T47D (cell line): ENCODE measurements at regions not wholly inside any gene's neighbourhood (a gene's known extent, or its start where the extent isn't known, plus 50 kb on each side); places are given as distances from the start of the nearest gene placed in this dataset.

Experiments
- DNase-seq, 2 experiments: peaks; one replicate each; pipeline versions ENCODE4 v3.0.0 to v3.0.0-alpha.2; 2011 to 2012; ENCODE audit warnings: low read depth in 1 of 2, low spot score in 1 of 2
- JUND ChIP-seq: IDR thresholded peaks from 2 replicates; pipeline ENCODE4 v1.6.1; 2012; ENCODE audit warnings: low read depth
- in situ Hi-C: cut with HindIII; loops from 2 replicates; pipeline ENCODE4 v1.10.0; 2016; ENCODE audit warnings: low sequenced_read_pairs, low pct_unique_long_range_greater_than_20kb

DNA sequence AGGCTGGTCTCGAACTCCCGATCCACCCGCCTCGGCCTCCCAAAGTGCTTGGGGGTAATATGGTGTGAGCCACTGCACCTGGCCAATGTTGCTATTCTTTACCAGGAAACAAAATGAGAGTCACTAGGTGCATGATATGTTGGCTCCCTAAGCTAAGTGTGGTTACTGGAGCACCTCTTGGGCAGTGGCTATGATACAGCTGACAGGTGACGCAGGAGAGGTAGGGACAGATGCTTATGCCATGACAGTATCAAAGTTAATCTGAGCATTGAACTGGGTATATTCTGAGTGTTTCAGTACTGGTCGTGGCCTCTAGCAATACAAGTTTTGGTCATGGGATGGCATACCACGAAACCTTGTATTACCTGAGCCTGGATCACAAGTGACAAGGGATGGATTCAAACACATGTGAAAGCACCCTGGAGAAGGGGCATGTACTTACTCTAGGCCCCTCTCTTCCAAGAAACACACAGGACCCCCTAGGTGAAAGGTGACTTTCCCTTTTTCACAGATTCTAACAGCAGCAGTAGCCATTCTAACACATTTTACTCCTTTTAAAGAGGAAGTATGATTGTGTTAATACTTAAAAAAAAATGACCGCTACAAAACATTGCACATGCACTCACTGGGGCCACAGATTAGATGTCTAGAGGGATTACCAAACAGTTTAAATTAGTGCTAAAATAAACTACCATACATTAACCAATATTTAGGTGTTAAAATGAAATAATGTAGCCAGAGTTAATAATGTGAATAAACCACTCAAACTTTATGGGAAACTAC, 467.3 kb downstream of the SHQ1 start:
- in situ Hi-C loops = no loop called here
- no peak for DNase-seq
- TF ChIP-seq JUND = no peak

DNA sequence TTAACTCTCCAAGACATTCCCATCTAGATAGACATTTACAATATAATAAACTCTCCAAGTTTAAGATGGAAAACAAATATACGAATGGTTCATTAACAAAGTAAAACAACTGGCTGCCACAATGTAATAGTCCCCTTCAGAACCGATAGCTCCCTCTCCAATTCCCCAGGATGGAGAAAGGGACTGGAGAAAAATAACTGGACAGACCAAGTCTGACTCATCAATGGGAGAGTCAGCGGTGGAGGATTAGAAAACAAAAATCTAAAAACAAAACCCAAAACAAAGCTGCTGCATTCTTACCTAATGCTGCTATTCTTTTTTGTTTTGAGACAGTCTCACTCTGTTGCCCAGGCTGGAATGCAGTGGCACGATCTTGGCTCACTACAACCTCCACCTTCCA, 468.1 kb downstream of the SHQ1 start:
- no peak for TF ChIP-seq JUND
- DNase-seq = no peak
- in situ Hi-C loops = no loop called here

DNA sequence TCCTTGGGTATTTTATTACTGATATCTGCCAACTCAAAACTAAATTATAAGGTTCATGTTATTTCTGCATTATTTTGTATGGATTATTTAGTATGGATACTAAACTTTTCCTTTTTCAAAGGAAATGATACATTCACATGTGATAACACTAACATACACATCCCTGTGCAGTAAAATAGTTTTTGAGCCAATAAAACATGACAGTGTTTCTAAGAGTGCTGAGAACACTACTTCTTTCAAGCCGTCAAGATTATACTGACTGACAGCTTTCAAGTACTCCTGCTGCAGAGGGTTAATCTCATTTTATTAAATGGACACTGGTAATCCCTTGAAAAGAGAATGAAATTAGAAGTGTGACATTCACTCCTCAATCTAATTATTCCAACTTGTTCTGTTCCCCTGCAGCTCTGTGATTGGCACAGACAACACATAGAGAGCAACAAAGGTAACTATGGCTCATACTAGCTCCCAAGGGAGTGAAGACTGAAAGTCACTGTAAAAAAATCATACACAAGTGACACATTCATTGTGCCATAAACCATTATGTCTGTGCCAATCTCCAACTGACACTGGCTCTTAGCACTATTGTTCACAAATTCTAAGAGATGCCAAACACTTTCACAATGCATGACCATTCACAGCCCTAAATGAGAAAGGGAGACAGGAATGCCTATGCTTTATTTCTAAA, 468.6 kb downstream of the SHQ1 start:
- DNase-seq = peak in 1 of 2 experiments; percentile 10
- in situ Hi-C loops = no loop called here
- TF ChIP-seq JUND = no peak

DNA sequence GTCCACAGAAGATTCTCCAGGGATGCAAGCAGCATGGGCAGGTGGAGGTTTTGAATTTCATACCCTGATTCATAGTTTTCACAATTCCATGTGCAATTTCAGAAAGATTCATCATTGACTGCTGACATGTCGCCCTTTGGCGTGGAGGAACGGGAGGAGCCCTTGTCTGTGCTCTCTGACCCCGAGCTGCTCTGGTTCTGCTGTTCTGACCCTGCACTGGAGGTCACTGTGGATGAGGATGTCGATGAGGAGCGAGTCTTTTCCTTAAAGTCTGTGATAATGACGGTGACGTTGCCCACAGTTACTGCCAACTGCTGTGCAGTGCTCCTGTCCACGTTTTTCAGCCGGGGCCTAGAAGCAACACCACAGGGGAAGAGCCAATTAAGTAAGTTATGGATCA, 470.0 kb downstream of the SHQ1 start:
- TF ChIP-seq JUND = no peak
- in situ Hi-C loops = no loop called here
- no peak for DNase-seq

DNA sequence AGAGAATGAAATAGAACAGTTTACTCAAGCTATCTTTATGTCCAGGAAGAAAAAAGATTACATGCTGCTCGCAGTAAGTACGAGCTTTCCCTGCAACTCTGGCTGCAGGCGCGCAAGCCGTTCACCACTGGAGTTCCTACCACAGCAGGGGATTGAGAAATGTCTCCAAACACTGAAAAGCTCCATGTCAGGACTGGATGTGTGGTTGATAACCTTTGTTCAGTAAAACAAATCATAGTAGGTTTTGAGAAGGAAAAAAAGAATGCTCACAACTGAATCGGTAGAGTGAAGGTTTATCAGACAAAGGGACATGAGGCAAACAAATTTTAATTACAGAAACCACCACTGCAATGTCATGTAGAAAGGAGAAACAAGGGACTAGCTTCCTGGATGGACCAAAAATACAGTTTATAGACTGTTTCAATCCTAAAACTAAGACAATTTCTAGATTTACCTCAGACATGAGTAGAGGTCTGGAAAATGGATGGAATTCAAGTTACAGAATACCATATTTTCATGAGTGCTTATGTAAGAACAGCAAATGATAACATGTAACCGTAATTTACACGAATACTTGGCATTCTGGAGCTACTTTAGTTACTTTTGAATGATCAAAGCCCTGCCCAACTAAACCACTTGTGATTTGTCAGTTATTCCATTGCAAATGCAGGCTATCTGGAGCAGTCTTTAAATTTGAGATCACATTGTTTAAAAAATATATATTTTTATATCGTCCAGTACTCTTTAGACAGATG, 471.1 kb downstream of the SHQ1 start:
- no peak for TF ChIP-seq JUND
- no peak for DNase-seq
- in situ Hi-C loops = no loop called here

DNA sequence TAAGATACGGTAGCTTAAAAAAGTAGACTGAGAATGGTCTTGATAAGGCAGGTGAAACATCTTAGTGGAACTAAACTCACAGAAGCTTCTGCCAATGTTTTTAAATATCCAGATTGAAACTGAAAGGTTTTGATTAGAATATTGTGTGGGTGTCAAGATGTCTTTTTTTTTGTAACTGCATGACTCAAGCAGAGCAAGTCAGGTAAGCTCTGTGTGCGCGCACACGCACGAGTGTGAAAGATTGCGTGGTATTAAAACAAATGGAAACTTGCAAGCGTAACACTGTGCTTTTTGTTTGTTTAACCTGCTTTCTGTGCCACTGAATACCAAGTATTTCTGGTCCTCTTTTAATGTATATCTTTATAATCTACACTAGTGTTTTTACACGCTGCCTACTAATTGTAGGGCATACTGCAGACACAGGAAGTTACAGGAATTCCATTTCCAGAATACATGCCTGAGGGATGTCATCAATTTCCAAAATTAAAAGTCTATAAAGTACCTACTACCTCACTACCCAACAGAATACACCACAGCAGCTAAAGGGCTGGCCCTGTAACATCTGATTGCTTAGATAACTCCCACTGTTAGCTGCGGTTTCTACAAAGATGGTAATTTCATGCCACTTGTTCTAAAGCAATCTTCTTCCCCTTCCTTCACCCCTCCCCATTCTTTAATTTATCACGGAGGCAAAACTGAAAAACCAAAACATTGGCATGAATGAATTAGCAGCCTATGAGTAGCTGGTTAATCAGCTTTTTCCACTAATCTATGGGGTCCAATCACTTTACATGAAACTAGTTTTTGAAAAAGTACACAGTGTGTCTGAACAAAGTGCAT, 472.8 kb downstream of the SHQ1 start:
- DNase-seq = no peak
- TF ChIP-seq JUND = no peak
- in situ Hi-C loops = no loop called here

DNA sequence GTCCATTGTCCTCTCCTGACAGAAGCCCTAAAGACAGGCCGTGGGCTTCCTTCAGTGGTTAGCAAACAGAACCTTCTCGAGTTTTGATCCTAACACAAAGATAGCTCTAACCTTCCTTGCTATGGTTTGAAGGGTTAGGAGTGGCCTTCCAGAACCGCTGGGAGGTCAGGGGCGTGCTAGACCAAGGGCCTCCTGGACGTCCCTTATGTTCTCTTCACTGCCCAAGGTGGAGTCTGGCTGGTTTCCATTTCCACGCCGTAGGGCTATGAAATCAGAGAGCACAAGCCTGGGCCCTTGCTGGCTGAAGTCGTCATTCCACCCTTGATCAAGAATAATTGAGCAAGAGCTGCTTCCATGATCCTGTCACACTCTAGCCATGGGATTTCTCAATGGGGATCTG, 475.1 kb downstream of the SHQ1 start:
- no peak for TF ChIP-seq JUND
- no peak for DNase-seq
- in situ Hi-C loops = no loop called here

DNA sequence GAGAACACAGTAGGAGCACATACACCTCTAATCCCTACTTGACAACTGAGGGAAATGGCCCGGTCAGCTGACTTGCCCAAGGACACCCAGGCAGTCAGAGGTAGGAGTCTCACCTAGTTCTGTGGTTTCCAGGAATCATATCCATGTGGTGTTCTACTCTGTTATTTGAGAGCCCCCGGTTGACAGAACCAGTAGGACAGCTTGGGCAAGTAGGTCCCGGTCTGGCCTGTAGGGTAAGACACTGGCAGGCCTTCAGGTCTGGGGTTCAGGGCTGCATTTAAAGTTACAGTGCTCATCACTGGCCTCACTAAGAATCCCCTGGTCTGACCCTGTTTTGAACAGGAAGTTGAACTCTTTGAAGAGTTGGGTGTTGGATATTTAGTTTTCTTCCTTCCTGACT, 476.1 kb downstream of the SHQ1 start:
- in situ Hi-C loops = no loop called here
- DNase-seq = peak in 1 of 2 experiments; percentile 63
- no peak for TF ChIP-seq JUND

DNA sequence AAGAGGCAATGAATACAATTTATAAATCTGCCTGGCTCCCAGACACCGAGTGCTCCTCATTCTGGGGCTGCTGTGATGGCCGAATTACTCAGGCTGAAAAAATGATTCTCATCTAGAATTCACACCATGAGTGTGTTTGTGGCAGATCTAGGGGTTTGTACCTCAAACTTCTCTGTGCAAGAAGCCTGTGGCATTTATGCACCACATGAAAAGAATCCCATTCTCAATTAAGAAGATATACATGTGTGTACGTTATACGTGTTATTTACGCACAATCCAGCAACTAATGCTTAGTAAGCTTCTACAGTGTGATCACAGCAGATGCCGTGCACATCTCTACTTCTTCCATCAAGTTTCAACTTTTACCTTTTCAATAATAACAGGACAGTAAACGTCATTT, 476.8 kb downstream of the SHQ1 start:
- no peak for DNase-seq
- TF ChIP-seq JUND = no peak
- in situ Hi-C loops = no loop called here

DNA sequence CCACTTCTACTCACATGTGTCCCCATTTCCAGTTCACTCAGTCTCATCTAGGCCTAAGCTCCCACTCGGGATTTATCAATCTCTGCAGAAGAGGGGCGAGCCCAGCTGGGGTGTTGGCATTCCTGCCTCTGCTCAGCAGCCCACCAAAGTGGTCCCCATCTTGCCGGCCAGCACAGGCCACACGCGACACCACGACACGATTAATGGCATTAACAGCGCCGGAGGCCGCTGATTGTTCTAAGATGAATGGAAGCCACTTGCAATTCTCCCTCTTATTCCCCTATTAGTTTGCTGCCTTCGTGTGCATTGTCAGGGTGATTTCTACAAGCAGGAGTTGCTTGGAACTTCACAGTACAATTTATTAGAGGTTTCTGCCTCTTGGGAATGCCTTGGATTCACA, 477.3 kb downstream of the SHQ1 start:
- no peak for TF ChIP-seq JUND
- in situ Hi-C loops = no loop called here
- no peak for DNase-seq

DNA sequence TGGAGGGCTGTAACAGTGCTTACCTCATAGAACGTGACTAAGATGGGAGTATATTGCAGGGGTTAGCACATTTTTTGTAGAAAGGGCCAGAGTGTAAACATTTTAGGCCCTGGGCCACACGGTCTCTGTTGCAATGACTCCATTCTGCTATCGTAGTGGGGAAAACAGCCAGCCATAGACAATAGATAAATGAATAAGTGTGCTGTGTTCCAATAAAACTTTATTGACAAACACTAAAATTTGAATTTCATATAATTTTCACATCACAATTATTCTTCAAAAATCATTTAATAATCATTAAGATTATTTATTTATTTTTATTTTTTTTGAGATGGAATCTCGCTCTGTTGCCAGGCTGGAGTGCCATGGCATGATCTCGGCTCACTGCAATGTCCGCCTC, 478.6 kb downstream of the SHQ1 start:
- DNase-seq = no peak
- in situ Hi-C loops = no loop called here
- TF ChIP-seq JUND = no peak

DNA sequence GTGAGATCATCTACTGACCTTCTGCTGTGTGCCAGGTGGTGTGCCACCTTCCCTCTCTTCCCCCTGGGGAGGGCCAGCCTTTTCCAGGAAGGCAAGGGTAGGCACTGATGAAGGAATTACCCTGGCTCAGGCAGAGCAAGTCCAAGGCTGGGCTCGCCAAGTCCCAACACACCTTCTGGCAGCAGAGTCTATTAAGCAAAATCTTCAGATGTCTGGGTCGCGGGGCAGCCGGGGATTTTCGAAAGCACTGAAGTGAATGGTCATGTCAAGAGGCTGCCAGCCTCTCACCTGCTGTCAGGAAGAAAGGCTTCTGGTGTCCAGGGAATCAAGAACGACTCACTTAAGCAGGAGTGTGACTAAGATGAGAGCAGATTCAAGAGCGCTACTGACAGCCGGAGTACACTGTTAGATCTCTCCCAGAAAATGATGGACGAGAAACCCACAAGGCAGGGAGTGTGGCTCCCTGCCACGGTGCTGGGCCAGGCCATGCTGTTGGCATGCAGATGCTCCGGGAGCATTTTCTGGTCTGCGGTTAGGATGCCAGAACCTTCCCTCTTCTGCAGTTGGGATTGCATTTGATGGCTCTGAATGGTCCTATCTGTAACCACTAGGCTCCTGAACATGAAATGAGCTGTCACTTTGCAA, 479.8 kb downstream of the SHQ1 start:
- in situ Hi-C loops = no loop called here
- no peak for DNase-seq
- TF ChIP-seq JUND = no peak
